SK-N-MC (cell line): ENCODE measurements at regions not wholly inside any gene's neighbourhood (a gene's known extent, or its start where the extent isn't known, plus 50 kb on each side); places are given as distances from the start of the nearest gene placed in this dataset.

ENCODE experiments used
- DNase-seq: peaks from one replicate; pipeline ENCODE4 v3.0.0-alpha.2; 2011; ENCODE audit warnings: low read depth, low spot score
- H3K27ac ChIP-seq: fragments of 200-600 bp; sonication (generic); 2 replicates; pipeline ENCODE4 v1.5.1; 2016; ENCODE audit warnings: mixed run types
- H3K36me3 ChIP-seq: fragments of 200-600 bp; sonication (generic); 2 replicates; pipeline ENCODE4 v1.6.1; 2017; ENCODE audit warnings: antibody characterized with exemption, low read length, mixed read lengths; ENCODE audit not compliant: insufficient read depth
- H3K4me3 ChIP-seq: fragments of 200-600 bp; sonication (generic); 2 replicates; pipeline ENCODE4 v1.5.1; 2016
- H3K9ac ChIP-seq: fragments of 200-600 bp; sonication (generic); 2 replicates; pipeline ENCODE4 v1.8.0; 2017; ENCODE audit warnings: mixed run types, mixed read lengths; ENCODE audit not compliant: insufficient read length
- H3K9me3 ChIP-seq: fragments of 200-600 bp; sonication (generic); 2 replicates; pipeline ENCODE4 v1.6.1; 2017; ENCODE audit warnings: low read depth, mild to moderate bottlenecking, antibody characterized with exemption, low read length, moderate library complexity, mixed read lengths
- EZH2 ChIP-seq: fragments of 200-600 bp; sonication (generic); IDR thresholded peaks from one replicate; pipeline ENCODE4 v1.6.1; 2017; ENCODE audit warnings: antibody characterized with exemption
- FOXP2 ChIP-seq: optimal IDR thresholded peaks from 2 replicates; pipeline ENCODE3; 2011; ENCODE audit warnings: mild to moderate bottlenecking, moderate library complexity; ENCODE audit not compliant: insufficient read depth; ENCODE audit errors: extremely low read length, control extremely low read depth
- POLR2AphosphoS5 ChIP-seq: IDR thresholded peaks from 2 replicates; pipeline ENCODE4 v1.6.1; 2012; ENCODE audit warnings: mild to moderate bottlenecking, low read depth, low read length, borderline replicate concordance

GRCh38 chr6:14222956-14223355 is 105.4 kb downstream of the CD83 start:
- no peak for TF ChIP-seq FOXP2
- no peak for TF ChIP-seq POLR2AphosphoS5
- no peak for TF ChIP-seq EZH2
- Histone ChIP-seq H3K36me3 (no peaks in the 10 kb centered on the region), H3K27ac (no peak overlapping the region), H3K9me3 (no peaks in the 10 kb centered on the region), H3K9ac (no peak overlapping the region), H3K4me3 (no peak overlapping the region)
- no peak for DNase-seq

GRCh38 chr6:14224359-14225103 is 107.0 kb downstream of the CD83 start:
- H3K9ac ChIP-seq, result no peak overlapping the region
- no peaks in the 10 kb centered on the region for H3K36me3 ChIP-seq
- H3K4me3 ChIP-seq, result no peak overlapping the region
- no peaks in the 10 kb centered on the region for H3K9me3 ChIP-seq
- no peak overlapping the region for H3K27ac ChIP-seq
- TF ChIP-seq FOXP2, result no peak
- no peak for TF ChIP-seq EZH2
- TF ChIP-seq POLR2AphosphoS5, result no peak
- no peak for DNase-seq

- no peak overlapping the region for H3K9ac ChIP-seq
Observed at GRCh38 chr6:14226051-14226660, 108.6 kb downstream of the CD83 start.

GRCh38 chr6:14228571-14228970 is 111.0 kb downstream of the CD83 start:
- H3K4me3 ChIP-seq, result no peak overlapping the region
- H3K9ac ChIP-seq, result no peak overlapping the region
- no peaks in the 10 kb centered on the region for H3K9me3 ChIP-seq
- no peaks in the 10 kb centered on the region for H3K36me3 ChIP-seq
- TF ChIP-seq POLR2AphosphoS5 (no peak), EZH2 (no peak), FOXP2 (no peak)
- no peak for DNase-seq
- H3K27ac ChIP-seq, result no peak overlapping the region

More at GRCh38 chr6:14226051-14226660, 108.6 kb downstream of the CD83 start:
- TF ChIP-seq FOXP2 (no peak), EZH2 (no peak), POLR2AphosphoS5 (no peak)
- Histone ChIP-seq H3K9me3 (no peaks in the 10 kb centered on the region), H3K36me3 (no peaks in the 10 kb centered on the region), H3K27ac (no peak overlapping the region), H3K4me3 (no peak overlapping the region)
- DNase-seq, result no peak

- H3K36me3 ChIP-seq, result no peaks in the 10 kb centered on the region
- no peak for DNase-seq
- TF ChIP-seq FOXP2 (no peak), POLR2AphosphoS5 (no peak), EZH2 (no peak)
- H3K27ac ChIP-seq, result no peak overlapping the region
- H3K9ac ChIP-seq, result no peak overlapping the region
- H3K9me3 ChIP-seq, result no peaks in the 10 kb centered on the region
- H3K4me3 ChIP-seq, result no peak overlapping the region
Observed at GRCh38 chr6:14231071-14231483, 113.5 kb downstream of the CD83 start.

- H3K9me3 ChIP-seq, result no peaks in the 10 kb centered on the region
- H3K4me3 ChIP-seq, result no peak overlapping the region
- no peak overlapping the region for H3K27ac ChIP-seq
- no peak overlapping the region for H3K9ac ChIP-seq
- DNase-seq, result no peak
- TF ChIP-seq FOXP2 (no peak), EZH2 (no peak), POLR2AphosphoS5 (no peak)
- H3K36me3 ChIP-seq, result no peaks in the 10 kb centered on the region
Observed at GRCh38 chr6:14231501-14232280, 114.1 kb downstream of the CD83 start.

GRCh38 chr6:14232889-14233288 is 115.3 kb downstream of the CD83 start:
- no peak overlapping the region for H3K4me3 ChIP-seq
- H3K36me3 ChIP-seq, result no peaks in the 10 kb centered on the region
- H3K27ac ChIP-seq, result no peak overlapping the region
- TF ChIP-seq POLR2AphosphoS5, result no peak
- no peak for TF ChIP-seq EZH2
- TF ChIP-seq FOXP2, result no peak
- no peak for DNase-seq
- no peaks in the 10 kb centered on the region for H3K9me3 ChIP-seq
- H3K9ac ChIP-seq, result no peak overlapping the region

GRCh38 chr6:14235653-14236356 is 118.2 kb downstream of the CD83 start:
- Histone ChIP-seq H3K27ac (no peak overlapping the region), H3K9me3 (peaks cover 6% of the 10 kb centered on the region; the same call in 1 of the 2 replicates), H3K4me3 (no peak overlapping the region), H3K9ac (no peak overlapping the region), H3K36me3 (no peaks in the 10 kb centered on the region)
- no peak for TF ChIP-seq EZH2
- no peak for TF ChIP-seq FOXP2
- no peak for TF ChIP-seq POLR2AphosphoS5
- no peak for DNase-seq
